Neural progenitor cell (in vitro differentiated cells): ENCODE measurements at regions not wholly inside any gene's neighbourhood (a gene's known extent, or its start where the extent isn't known, plus 50 kb on each side); places are given as distances from the start of the nearest gene placed in this dataset.

ENCODE experiments used
- EZH2 ChIP-seq: fragments of 200-600 bp; sonication (generic); IDR thresholded peaks from 2 replicates; pipeline ENCODE4 v1.6.1; 2017; ENCODE audit warnings: antibody characterized with exemption, mild to moderate bottlenecking, moderate library complexity
- TF ChIP-seq, protein P1 (sequence below): fragments of 200-600 bp; sonication (generic); IDR thresholded peaks from 2 replicates; pipeline ENCODE4 v1.5.1; 2017; ENCODE audit warnings: antibody characterized with exemption, mild to moderate bottlenecking

DNA sequence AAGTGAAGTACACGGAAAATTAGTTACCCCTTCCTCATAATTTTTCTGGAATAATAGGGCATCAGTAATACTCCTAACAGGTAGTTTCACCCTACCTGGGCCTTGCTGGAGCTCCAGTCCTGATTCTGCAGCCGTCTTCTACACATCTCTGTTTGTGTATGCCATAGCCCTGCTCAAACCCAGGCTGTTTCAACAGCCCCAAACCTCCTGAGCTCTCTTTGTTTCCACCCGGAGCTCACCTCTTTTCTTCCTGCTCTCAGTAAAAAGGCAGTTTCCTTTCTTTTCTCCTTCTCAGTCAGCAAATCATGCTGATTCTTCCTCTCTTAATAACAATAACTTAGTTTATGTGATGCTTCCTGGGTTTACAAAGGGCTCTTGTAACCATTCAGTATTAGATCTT is 355.1 kb upstream of the RUNX1 start:
- no peak for TF ChIP-seq EZH2
- TF ChIP-seq, protein P1, sequence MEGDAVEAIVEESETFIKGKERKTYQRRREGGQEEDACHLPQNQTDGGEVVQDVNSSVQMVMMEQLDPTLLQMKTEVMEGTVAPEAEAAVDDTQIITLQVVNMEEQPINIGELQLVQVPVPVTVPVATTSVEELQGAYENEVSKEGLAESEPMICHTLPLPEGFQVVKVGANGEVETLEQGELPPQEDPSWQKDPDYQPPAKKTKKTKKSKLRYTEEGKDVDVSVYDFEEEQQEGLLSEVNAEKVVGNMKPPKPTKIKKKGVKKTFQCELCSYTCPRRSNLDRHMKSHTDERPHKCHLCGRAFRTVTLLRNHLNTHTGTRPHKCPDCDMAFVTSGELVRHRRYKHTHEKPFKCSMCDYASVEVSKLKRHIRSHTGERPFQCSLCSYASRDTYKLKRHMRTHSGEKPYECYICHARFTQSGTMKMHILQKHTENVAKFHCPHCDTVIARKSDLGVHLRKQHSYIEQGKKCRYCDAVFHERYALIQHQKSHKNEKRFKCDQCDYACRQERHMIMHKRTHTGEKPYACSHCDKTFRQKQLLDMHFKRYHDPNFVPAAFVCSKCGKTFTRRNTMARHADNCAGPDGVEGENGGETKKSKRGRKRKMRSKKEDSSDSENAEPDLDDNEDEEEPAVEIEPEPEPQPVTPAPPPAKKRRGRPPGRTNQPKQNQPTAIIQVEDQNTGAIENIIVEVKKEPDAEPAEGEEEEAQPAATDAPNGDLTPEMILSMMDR = no peak
